ENCODE measurements at regions not wholly inside any gene's neighbourhood (a gene's known extent, or its start where the extent isn't known, plus 50 kb on each side); places are given as distances from the start of the nearest gene placed in this dataset.

GRCh38 chr13:54913668-54914067, 1885.1 kb downstream of the OLFM4 start:
- dilution Hi-C loops (cut with MboI; ENCODE audit: extremely low pct_ligation_motif_present, low sequenced_read_pairs) = no loop called here

GRCh38 chr13:54927538-54927937, 1898.9 kb downstream of the OLFM4 start:
- H4K20me1 ChIP-seq (replicated peaks; ENCODE audit: control insufficient read depth, extremely low read depth, insufficient read depth, low read length) = no peaks in the 10 kb centered on the region
- FAIRE-seq (no peak), DNase-seq (ENCODE audit: low read depth, low spot score) (no peak)
- intact Hi-C loops (cut with micrococcal nuclease) = no loop called here
- no peaks in the 10 kb centered on the region for H3K27me3 ChIP-seq (ENCODE audit: control insufficient read depth in 2 of 2, insufficient read depth in 2 of 2, low read length in 2 of 2)
- no peaks in the 10 kb centered on the region for H3K79me2 ChIP-seq (ENCODE audit: control insufficient read depth, insufficient read depth, low read length)
- dilution Hi-C loops (cut with MboI; ENCODE audit: extremely low pct_ligation_motif_present, low sequenced_read_pairs) = no loop called here
- H3K4me3 ChIP-seq (replicated peaks in 1 of 3; ENCODE audit: insufficient read depth in 1 of 3, low read depth in 1 of 3, low read length in 3 of 3) = no peak overlapping the region
- H3K27ac ChIP-seq (ENCODE audit: insufficient read depth, low read depth, low read length) = no peak overlapping the region
- POLR2A ChIA-PET = no interaction called here
- TF ChIP-seq EZH2 (IDR thresholded peaks at IDR 0.05; ENCODE audit: borderline replicate concordance, low read depth, low read length, severe bottlenecking) = no peak
- TF ChIP-seq POLR2AphosphoS5 (IDR thresholded peaks at IDR 0.05; ENCODE audit: insufficient read depth, low read depth, low read length) = no peak
- no peak for TF ChIP-seq GATA2 (IDR thresholded peaks at IDR 0.05; ENCODE audit: insufficient read depth, insufficient read length, low read depth, low read length)
- no peak for TF ChIP-seq MYC (IDR thresholded peaks at IDR 0.05; ENCODE audit: low read depth, low read length)
- no peak overlapping the region for H3K9ac ChIP-seq (replicated peaks; ENCODE audit: extremely low read depth, insufficient read depth, low read length)
- CTCF ChIA-PET = interaction anchor here (0.7 kb wide), 1 partner anchor 1385 kb away, joined by 3 read pairs; no protein-coding TSS in a partner anchor
- H2AFZ ChIP-seq (ENCODE audit: low read depth, low read length) = no peak overlapping the region
- H3K9me3 ChIP-seq (replicated peaks; ENCODE audit: control insufficient read depth, insufficient read depth, low read length) = no peaks in the 10 kb centered on the region
- H3K4me2 ChIP-seq (ENCODE audit: insufficient read depth, low read length) = no peak overlapping the region
- H3K36me3 ChIP-seq (ENCODE audit: control insufficient read depth in 2 of 2, extremely low read depth in 1 of 2, insufficient read depth in 2 of 2, low read length in 2 of 2) = no peaks in the 10 kb centered on the region
- H3K4me1 ChIP-seq (ENCODE audit: control insufficient read depth, extremely low read depth, insufficient read depth, low read length) = no peaks in the 10 kb centered on the region
- no TSS peak for BruUV-seq (replicated peaks)
- H3K9me1 ChIP-seq (replicated peaks; ENCODE audit: control insufficient read depth, extremely low read depth, insufficient read depth, low read length) = no peaks in the 10 kb centered on the region

More at GRCh38 chr13:54913668-54914067, 1885.1 kb downstream of the OLFM4 start:
- Histone ChIP-seq H3K79me2 (ENCODE audit: control insufficient read depth, insufficient read depth, low read length) (no peaks in the 10 kb centered on the region), H3K27ac (ENCODE audit: insufficient read depth, low read depth, low read length) (no peak overlapping the region), H3K4me2 (ENCODE audit: insufficient read depth, low read length) (no peak overlapping the region), H3K36me3 (ENCODE audit: control insufficient read depth in 2 of 2, extremely low read depth in 1 of 2, insufficient read depth in 2 of 2, low read length in 2 of 2) (no peaks in the 10 kb centered on the region), H3K4me3 (replicated peaks in 1 of 3; ENCODE audit: insufficient read depth in 1 of 3, low read depth in 1 of 3, low read length in 3 of 3) (no peak overlapping the region), H3K9me1 (replicated peaks; ENCODE audit: control insufficient read depth, extremely low read depth, insufficient read depth, low read length) (no peaks in the 10 kb centered on the region), H3K4me1 (ENCODE audit: control insufficient read depth, extremely low read depth, insufficient read depth, low read length) (no peaks in the 10 kb centered on the region), H3K9ac (replicated peaks; ENCODE audit: extremely low read depth, insufficient read depth, low read length) (no peak overlapping the region), H3K9me3 (replicated peaks; ENCODE audit: control insufficient read depth, insufficient read depth, low read length) (peaks cover 3% of the 10 kb centered on the region), H4K20me1 (replicated peaks; ENCODE audit: control insufficient read depth, extremely low read depth, insufficient read depth, low read length) (no peaks in the 10 kb centered on the region), H2AFZ (ENCODE audit: low read depth, low read length) (no peak overlapping the region), H3K27me3 (ENCODE audit: control insufficient read depth in 2 of 2, insufficient read depth in 2 of 2, low read length in 2 of 2) (no peaks in the 10 kb centered on the region)
- TF ChIP-seq FOS (IDR thresholded peaks at IDR 0.05; ENCODE audit: borderline replicate concordance, insufficient read depth, low read length) (no peak), GATA2 (IDR thresholded peaks at IDR 0.05; ENCODE audit: insufficient read depth, insufficient read length, low read depth, low read length) (no peak), MYC (IDR thresholded peaks at IDR 0.05; ENCODE audit: low read depth, low read length) (no peak), POLR2A (IDR thresholded peaks at IDR 0.05; ENCODE audit: low read depth, low read length) (no peak), EZH2 (IDR thresholded peaks at IDR 0.05; ENCODE audit: borderline replicate concordance, low read depth, low read length, severe bottlenecking) (no peak)
- no TSS peak for BruUV-seq (replicated peaks)
- DNase-seq (ENCODE audit: low read depth, low spot score) = no peak
- FAIRE-seq = no peak
- intact Hi-C loops (cut with micrococcal nuclease) = no loop called here
- ChIA-PET POLR2A (no interaction called here), CTCF (no interaction called here)
